Keratinocyte (primary cell): ENCODE measurements at regions not wholly inside any gene's neighbourhood (a gene's known extent, or its start where the extent isn't known, plus 50 kb on each side); places are given as distances from the start of the nearest gene placed in this dataset.

Experiments
- CTCF ChIP-seq, 3 experiments: IDR thresholded peaks in 1 of 3; conservative IDR thresholded peaks in 1 of 3; optimal IDR thresholded peaks in 1 of 3; 2 replicates in 2 of 3; 3 replicates in 1 of 3; pipeline versions ENCODE3 to v1.5.1; 2011; ENCODE audit warnings: low read length in 3 of 3, mild to moderate bottlenecking in 3 of 3, moderate library complexity in 2 of 3, control low read depth in 1 of 3, inconsistent platforms in 1 of 3; ENCODE audit not compliant: insufficient read depth in 2 of 3; ENCODE audit errors: extremely low read depth in 1 of 3
- EZH2 ChIP-seq: IDR thresholded peaks from one replicate; pipeline ENCODE4 v1.6.1; 2012; ENCODE audit warnings: inconsistent platforms, mild to moderate bottlenecking, low read length, moderate library complexity

GRCh38 chr15:93340406-93340805 lies 251.4 kb upstream of the RGMA start:
- TF ChIP-seq CTCF (optimal IDR thresholded peaks at IDR 0.05 in 1 of 3, IDR thresholded peaks at IDR 0.05 in 1 of 3, conservative IDR thresholded peaks at IDR 0.05 in 1 of 3; ENCODE audit: extremely low read depth in 1 of 3, insufficient read depth in 2 of 3, low read length in 3 of 3) (no peak), EZH2 (no peak)
